GM10248 (cell line): ENCODE measurements at regions not wholly inside any gene's neighbourhood (a gene's known extent, or its start where the extent isn't known, plus 50 kb on each side); places are given as distances from the start of the nearest gene placed in this dataset.

Experiments
- CTCF ChIA-PET: fragments of 300-600 bp; sonication (Branson Sonifier 250); formaldehyde crosslinking; extraction: SDS; loops from one replicate; lab custom pipeline; 2021; ENCODE audit warnings: antibody characterized with exemption; lab: Yijun Ruan, JAX
- POLR2A ChIA-PET: fragments of 350-650 bp; sonication (Branson Sonifier 250); formaldehyde crosslinking; extraction: SDS; loops from one replicate; lab custom pipeline; 2020; ENCODE audit warnings: antibody characterized with exemption; lab: Yijun Ruan, JAX
- DNase-seq: peaks from one replicate; pipeline ENCODE4 v3.0.0; 2012; ENCODE audit errors: extremely low spot score
- CTCF ChIP-seq: IDR thresholded peaks from 2 replicates; pipeline ENCODE4 v1.5.1; 2012; ENCODE audit warnings: mild to moderate bottlenecking, low read depth; ENCODE audit errors: extremely low read depth, missing control alignments, control extremely low read depth

- TF ChIP-seq CTCF = no peak
- POLR2A ChIA-PET = interaction anchor here (0.5 to 1.9 kb wide), 6 partner anchors 9 to 1772 kb away, joined by 3 to 7 read pairs (median 4); no protein-coding TSS in a partner anchor
- DNase-seq = no peak
- CTCF ChIA-PET = interaction anchor here (0.7 to 3.3 kb wide), 8 partner anchors 8 to 359 kb away, joined by 3 to 14 read pairs (median 4); no protein-coding TSS in a partner anchor
Observed at GRCh38 chr1:234724516-234725176, 114.7 kb upstream of the IRF2BP2 start.

GRCh38 chr1:234722904-234723720, 113.1 kb upstream of the IRF2BP2 start:
- CTCF ChIA-PET = interaction anchor here (1.2 to 3.3 kb wide), 7 partner anchors 8 to 361 kb away, joined by 3 to 14 read pairs (median 3); no protein-coding TSS in a partner anchor
- TF ChIP-seq CTCF = no peak
- DNase-seq = no peak
- POLR2A ChIA-PET = interaction anchor here (0.6 to 1.9 kb wide), 2 partner anchors 18 to 48 kb away, joined by 3 to 7 read pairs; no protein-coding TSS in a partner anchor

GRCh38 chr1:234722270-234722704, 112.3 kb upstream of the IRF2BP2 start:
- POLR2A ChIA-PET = interaction anchor here (0.7 kb wide), 1 partner anchor 22 kb away, joined by 3 read pairs; no protein-coding TSS in a partner anchor
- DNase-seq = no peak
- no peak for TF ChIP-seq CTCF
- CTCF ChIA-PET = interaction anchor here (0.9 to 1.4 kb wide), 5 partner anchors 9 to 117 kb away, joined by 3 to 6 read pairs (median 3); no protein-coding TSS in a partner anchor

GRCh38 chr1:234721476-234722269, 111.7 kb upstream of the IRF2BP2 start:
- POLR2A ChIA-PET = interaction anchor here (0.7 kb wide), 1 partner anchor 21 kb away, joined by 3 read pairs; no protein-coding TSS in a partner anchor
- CTCF ChIA-PET = interaction anchor here (0.9 to 1.5 kb wide), 6 partner anchors 9 to 118 kb away, joined by 3 to 6 read pairs (median 3); no protein-coding TSS in a partner anchor
- no peak for DNase-seq
- TF ChIP-seq CTCF = no peak

GRCh38 chr1:234720709-234721441, 110.9 kb upstream of the IRF2BP2 start:
- TF ChIP-seq CTCF = no peak
- DNase-seq = no peak
- CTCF ChIA-PET = interaction anchor here (1.5 to 1.6 kb wide), 2 partner anchors 10 to 11 kb away, joined by 3 to 5 read pairs; no protein-coding TSS in a partner anchor
- POLR2A ChIA-PET = interaction anchor here (0.5 kb wide), 1 partner anchor 20 kb away, joined by 9 read pairs; no protein-coding TSS in a partner anchor
